ENCODE measurements at regions not wholly inside any gene's neighbourhood (a gene's known extent, or its start where the extent isn't known, plus 50 kb on each side); places are given as distances from the start of the nearest gene placed in this dataset.
"Not testable (repeated sequence)": the region's sequence is repeated elsewhere in the genome, so short reads cannot be mapped to it uniquely, and the experiment has no call there.

GRCh38 chr7:112946350-112946749 is 140.3 kb downstream of the GPR85 start:
- Histone ChIP-seq H3K4me3 (ENCODE audit: low read depth, low read length) (no peak overlapping the region), H3K27me3 (ENCODE audit: control insufficient read depth, insufficient read depth, low read length) (no peaks in the 10 kb centered on the region), H3K36me3 (ENCODE audit: control insufficient read depth, insufficient read depth, low read length) (no peaks in the 10 kb centered on the region)
- no peak for TF ChIP-seq CTCF (IDR thresholded peaks at IDR 0.05; ENCODE audit: insufficient read depth, low read depth, low read length)
- no peak for DNase-seq (ENCODE audit: low read depth)
- POLR2A ChIA-PET, result no interaction called here
- CTCF ChIA-PET, result no interaction called here

GRCh38 chr7:112945046-112945445 is 141.6 kb downstream of the GPR85 start:
- TF ChIP-seq CTCF (IDR thresholded peaks at IDR 0.05; ENCODE audit: insufficient read depth, low read depth, low read length), result no peak
- CTCF ChIA-PET, result no interaction called here
- POLR2A ChIA-PET, result no interaction called here
- no peak overlapping the region for H3K4me3 ChIP-seq (ENCODE audit: low read depth, low read length)
- DNase-seq (ENCODE audit: low read depth), result no peak
- H3K27me3 ChIP-seq (ENCODE audit: control insufficient read depth, insufficient read depth, low read length), result no peaks in the 10 kb centered on the region
- no peaks in the 10 kb centered on the region for H3K36me3 ChIP-seq (ENCODE audit: control insufficient read depth, insufficient read depth, low read length)

- Histone ChIP-seq H3K36me3 (ENCODE audit: control insufficient read depth, insufficient read depth, low read length) (no peaks in the 10 kb centered on the region), H3K27me3 (ENCODE audit: control insufficient read depth, insufficient read depth, low read length) (no peaks in the 10 kb centered on the region), H3K4me3 (ENCODE audit: low read depth, low read length) (no peak overlapping the region)
- ChIA-PET POLR2A (no interaction called here), CTCF (no interaction called here)
- no peak for TF ChIP-seq CTCF (IDR thresholded peaks at IDR 0.05; ENCODE audit: insufficient read depth, low read depth, low read length)
- no peak for DNase-seq (ENCODE audit: low read depth)
Observed at GRCh38 chr7:112942981-112943380, 143.6 kb downstream of the GPR85 start.

- H3K36me3 ChIP-seq (ENCODE audit: control insufficient read depth, insufficient read depth, low read length); H3K4me3 ChIP-seq (ENCODE audit: low read depth, low read length); DNase-seq (ENCODE audit: low read depth); POLR2A ChIA-PET; CTCF ChIA-PET; H3K27me3 ChIP-seq (ENCODE audit: control insufficient read depth, insufficient read depth, low read length): not testable (repeated sequence)
Observed at GRCh38 chr7:112942125-112942524, 144.5 kb downstream of the GPR85 start.

GRCh38 chr7:112940314-112940732 is 146.3 kb downstream of the GPR85 start:
- Histone ChIP-seq H3K36me3 (ENCODE audit: control insufficient read depth, insufficient read depth, low read length) (no peaks in the 10 kb centered on the region), H3K4me3 (ENCODE audit: low read depth, low read length) (peak overlapping the region; percentile 40), H3K27me3 (ENCODE audit: control insufficient read depth, insufficient read depth, low read length) (no peaks in the 10 kb centered on the region)
- DNase-seq (ENCODE audit: low read depth), result no peak
- no peak for TF ChIP-seq CTCF (IDR thresholded peaks at IDR 0.05; ENCODE audit: insufficient read depth, low read depth, low read length)
- ChIA-PET POLR2A (interaction anchor here (0.6 kb wide), 1 partner anchor 10 kb away, joined by 5 read pairs; no protein-coding TSS in a partner anchor), CTCF (interaction anchor here (0.6 to 1.2 kb wide), 2 partner anchors 12 to 388 kb away, joined by 3 read pairs; no protein-coding TSS in a partner anchor)

GRCh38 chr7:112939574-112940313 is 146.9 kb downstream of the GPR85 start:
- H3K27me3 ChIP-seq (ENCODE audit: control insufficient read depth, insufficient read depth, low read length), result no peaks in the 10 kb centered on the region
- H3K4me3 ChIP-seq (ENCODE audit: low read depth, low read length), result peak overlapping the region; percentile 60
- no peaks in the 10 kb centered on the region for H3K36me3 ChIP-seq (ENCODE audit: control insufficient read depth, insufficient read depth, low read length)
- DNase-seq (ENCODE audit: low read depth), result peak; percentile 97
- ChIA-PET CTCF (interaction anchor here (0.6 to 1.2 kb wide), 3 partner anchors 13 to 389 kb away, joined by 3 read pairs; no protein-coding TSS in a partner anchor), POLR2A (no interaction called here)
- no peak for TF ChIP-seq CTCF (IDR thresholded peaks at IDR 0.05; ENCODE audit: insufficient read depth, low read depth, low read length)
